Ovary (tissue), 3 donors: ENCODE measurements at regions not wholly inside any gene's neighbourhood (a gene's known extent, or its start where the extent isn't known, plus 50 kb on each side); places are given as distances from the start of the nearest gene placed in this dataset.

ENCODE experiments used
- CTCF ChIP-seq, 3 donors: fragments of 450-650 bp in 2 of 3; fragments of 200-600 bp in 1 of 3; IDR thresholded peaks; one replicate each; pipeline versions ENCODE4 v1.5.1 to v1.8.0; 2016 to 2022; ENCODE audit warnings: antibody characterized with exemption in 3 of 3, mild to moderate bottlenecking in 1 of 3
- POLR2A ChIP-seq: fragments of 450-650 bp; IDR thresholded peaks from one replicate; pipeline ENCODE4 v1.6.1; 2017; ENCODE audit warnings: antibody characterized with exemption, mild to moderate bottlenecking, moderate library complexity
- donor health status: DM: no; HTN: no; CAD: no.

GRCh38 chr13:111005364-111005763, 90.5 kb upstream of the ANKRD10 start:
- TF ChIP-seq POLR2A (no peak), CTCF (IDR thresholded peaks at IDR 0.05) (no peak)
